DOHH2 (cell line): ENCODE measurements at regions not wholly inside any gene's neighbourhood (a gene's known extent, or its start where the extent isn't known, plus 50 kb on each side); places are given as distances from the start of the nearest gene placed in this dataset.

ENCODE experiments used
- CTCF ChIP-seq: fragments of 200-600 bp; sonication (generic); IDR thresholded peaks from one replicate; pipeline ENCODE4 v1.5.1; 2014; ENCODE audit warnings: antibody characterized with exemption, mild to moderate bottlenecking, low read depth, low read length; ENCODE audit not compliant: poor library complexity, severe bottlenecking
- EZH2phosphoT487 ChIP-seq: fragments of 200-600 bp; sonication (generic); IDR thresholded peaks from 2 replicates; pipeline ENCODE4 v1.6.1; 2017; ENCODE audit warnings: borderline replicate concordance, mild to moderate bottlenecking, antibody characterized with exemption, low read length, moderate library complexity, mixed read lengths

GRCh38 chr12:118607831-118608230, 231.5 kb downstream of the SUDS3 start:
- TF ChIP-seq CTCF (no peak), EZH2phosphoT487 (no peak)
